ENCODE measurements at regions not wholly inside any gene's neighbourhood (a gene's known extent, or its start where the extent isn't known, plus 50 kb on each side); places are given as distances from the start of the nearest gene placed in this dataset.

DNA sequence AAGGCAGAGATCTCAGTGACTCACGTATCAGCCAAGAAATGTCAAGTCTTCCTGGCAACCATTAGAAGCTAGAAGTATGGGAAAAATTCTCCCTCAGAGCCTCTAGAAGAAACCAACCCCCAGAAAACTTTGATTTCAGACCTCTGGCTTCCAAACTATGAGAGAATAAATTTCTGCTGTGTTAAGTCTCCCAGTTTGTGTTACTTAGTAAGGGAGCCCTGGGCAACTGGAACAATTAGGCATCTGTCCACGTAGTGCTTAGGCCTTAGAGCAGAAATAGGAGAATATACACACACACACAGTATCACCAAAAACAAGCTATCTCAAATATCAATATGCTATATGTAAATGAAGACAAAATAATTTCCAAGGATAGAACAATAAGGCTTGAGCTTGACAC is 894.8 kb upstream of the CDH10 start:
- no peak overlapping the region for H2BK20ac ChIP-seq (ENCODE audit: low read length)
- no peaks in the 10 kb centered on the region for H3K79me1 ChIP-seq (ENCODE audit: low read depth, low read length)
- ChIA-PET POLR2A (ENCODE audit: partially characterized antibody) (no interaction called here), CTCF (ENCODE audit: partially characterized antibody) (interaction anchor here (0.6 kb wide), 1 partner anchor 101 kb away, joined by 3 read pairs; no protein-coding TSS in a partner anchor)
- peak overlapping the region; percentile 80 for H2AFZ ChIP-seq (ENCODE audit: low read length)
- FAIRE-seq (no peak), DNase-seq (ENCODE audit: low read depth in 1 of 2, low spot score in 2 of 2) (no peak)
- no peak overlapping the region for H3K56ac ChIP-seq (replicated peaks; ENCODE audit: insufficient read length, low read depth, low read length)
- no peak overlapping the region for H2BK15ac ChIP-seq (ENCODE audit: low read length)
- no peak overlapping the region for H4K5ac ChIP-seq (ENCODE audit: insufficient read length, low read depth, low read length)
- H2BK12ac ChIP-seq (ENCODE audit: low read depth, low read length): no peak overlapping the region
- H3K9ac ChIP-seq (replicated peaks in 1 of 4; ENCODE audit: extremely low read depth in 1 of 4, low read depth in 3 of 4, low read length in 3 of 4): no peak overlapping the region
- H3K14ac ChIP-seq (ENCODE audit: insufficient read length): no peak overlapping the region
- no peak overlapping the region for H3K4me3 ChIP-seq (ENCODE audit: extremely low read depth in 1 of 4, insufficient read depth in 2 of 4, low read depth in 3 of 4, low read length in 4 of 4)
- H2BK120ac ChIP-seq (replicated peaks; ENCODE audit: low read depth, low read length): no peak overlapping the region
- H3K23me2 ChIP-seq (ENCODE audit: low read depth, low read length): no peaks in the 10 kb centered on the region
- no peak overlapping the region for H2BK5ac ChIP-seq (ENCODE audit: low read depth, low read length)
- H4K20me1 ChIP-seq (replicated peaks in 1 of 2; ENCODE audit: control insufficient read depth in 1 of 2, insufficient read depth in 2 of 2, low read length in 2 of 2): no peaks in the 10 kb centered on the region
- H4K91ac ChIP-seq (replicated peaks; ENCODE audit: insufficient read length, low read length): no peak overlapping the region
- H3K23ac ChIP-seq (ENCODE audit: insufficient read length): no peak overlapping the region
- no peak overlapping the region for H2AK5ac ChIP-seq (ENCODE audit: low read depth, low read length)
- H3K27ac ChIP-seq (ENCODE audit: low read depth, low read length): no peak overlapping the region
- H3K18ac ChIP-seq (ENCODE audit: extremely low read depth, low read length): no peak overlapping the region
- H3K36me3 ChIP-seq (ENCODE audit: control insufficient read depth in 2 of 4, insufficient read depth in 4 of 4, low read length in 3 of 4): no peaks in the 10 kb centered on the region
- no peaks in the 10 kb centered on the region for H3K79me2 ChIP-seq (ENCODE audit: control insufficient read depth in 1 of 2, insufficient read depth in 2 of 2, low read length in 2 of 2)
- no peak overlapping the region for H4K8ac ChIP-seq (ENCODE audit: extremely low read depth, insufficient read depth, low read length)
- H3K4me2 ChIP-seq (ENCODE audit: insufficient read depth in 1 of 2, low read depth in 2 of 2, low read length in 2 of 2): no peak overlapping the region
- H3K4me1 ChIP-seq (replicated peaks in 1 of 4; ENCODE audit: control insufficient read depth in 3 of 4, insufficient read depth in 4 of 4, low read length in 3 of 4): no peaks in the 10 kb centered on the region
- H3K27me3 ChIP-seq (replicated peaks in 1 of 4; ENCODE audit: control insufficient read depth in 3 of 4, extremely low read depth in 1 of 4, insufficient read depth in 3 of 4, low read length in 3 of 4): no peaks in the 10 kb centered on the region
- no peaks in the 10 kb centered on the region for H3K9me3 ChIP-seq (ENCODE audit: insufficient read depth in 2 of 2, low read depth in 1 of 2, low read length in 1 of 2)
- 91% methylated on average over 2 of the region's 2 CpGs; no CpG with 5 or more reads in 1 of the 2 experiments for WGBS, 2 experiments (ENCODE audit: extremely low coverage in 1 of 2, insufficient coverage in 1 of 2, insufficient read length in 1 of 2, insufficient replicate concordance in 2 of 2, low coverage in 1 of 2, low lambda C conversion rate in 2 of 2, missing lambda C conversion rate in 1 of 2)
- H3K4ac ChIP-seq (replicated peaks; ENCODE audit: insufficient read length, low read depth, low read length): no peak overlapping the region
- no peak for TF ChIP-seq GTF2F1 (IDR thresholded peaks at IDR 0.05; ENCODE audit: borderline replicate concordance, low read depth, low read length)
- TF ChIP-seq POU5F1 (IDR thresholded peaks at IDR 0.05; ENCODE audit: low read depth, low read length): no peak
- TF ChIP-seq JUND (IDR thresholded peaks at IDR 0.05; ENCODE audit: low read length): no peak
- no peak for TF ChIP-seq SP4 (IDR thresholded peaks at IDR 0.05; ENCODE audit: low read length)
- TF ChIP-seq RNF2 (IDR thresholded peaks at IDR 0.05; ENCODE audit: borderline replicate concordance, low read depth, low read length, missing control alignments, poor library complexity, severe bottlenecking): no peak
- no peak for TF ChIP-seq KDM1A (IDR thresholded peaks at IDR 0.05; ENCODE audit: borderline replicate concordance, low read length)
- no peak for TF ChIP-seq KDM5A (IDR thresholded peaks at IDR 0.05; ENCODE audit: low read length)
- no peak for TF ChIP-seq RXRA (IDR thresholded peaks at IDR 0.05; ENCODE audit: insufficient read depth, low read depth, low read length)
- TF ChIP-seq RAD21 (IDR thresholded peaks at IDR 0.05 in 1 of 2, conservative IDR thresholded peaks at IDR 0.05 in 1 of 2; ENCODE audit: low read depth in 2 of 2, low read length in 2 of 2): no peak
- no peak for TF ChIP-seq CEBPB (IDR thresholded peaks at IDR 0.05; ENCODE audit: low read depth, low read length)
- no peak for TF ChIP-seq TAF7 (optimal IDR thresholded peaks at IDR 0.05; ENCODE audit: borderline replicate concordance, low read depth, low read length)
- TF ChIP-seq CHD1 (IDR thresholded peaks at IDR 0.05; ENCODE audit: low read depth, low read length): no peak
- TF ChIP-seq, protein P1, sequence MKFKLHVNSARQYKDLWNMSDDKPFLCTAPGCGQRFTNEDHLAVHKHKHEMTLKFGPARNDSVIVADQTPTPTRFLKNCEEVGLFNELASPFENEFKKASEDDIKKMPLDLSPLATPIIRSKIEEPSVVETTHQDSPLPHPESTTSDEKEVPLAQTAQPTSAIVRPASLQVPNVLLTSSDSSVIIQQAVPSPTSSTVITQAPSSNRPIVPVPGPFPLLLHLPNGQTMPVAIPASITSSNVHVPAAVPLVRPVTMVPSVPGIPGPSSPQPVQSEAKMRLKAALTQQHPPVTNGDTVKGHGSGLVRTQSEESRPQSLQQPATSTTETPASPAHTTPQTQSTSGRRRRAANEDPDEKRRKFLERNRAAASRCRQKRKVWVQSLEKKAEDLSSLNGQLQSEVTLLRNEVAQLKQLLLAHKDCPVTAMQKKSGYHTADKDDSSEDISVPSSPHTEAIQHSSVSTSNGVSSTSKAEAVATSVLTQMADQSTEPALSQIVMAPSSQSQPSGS (IDR thresholded peaks at IDR 0.05; ENCODE audit: low read length): no peak

All from H1 (cell line).